Osteoblast (primary cell): ENCODE measurements at regions not wholly inside any gene's neighbourhood (a gene's known extent, or its start where the extent isn't known, plus 50 kb on each side); places are given as distances from the start of the nearest gene placed in this dataset.
"Not testable (repeated sequence)": the region's sequence is repeated elsewhere in the genome, so short reads cannot be mapped to it uniquely, and the experiment has no call there.

Experiments used
- DNase-seq: peaks from one replicate; pipeline ENCODE4 v3.0.0; 2011; ENCODE audit warnings: low spot score, mixed read lengths; ENCODE audit not compliant: insufficient read length; ENCODE audit errors: missing footprints
- H2AFZ ChIP-seq: 2 replicates; pipeline ENCODE4 v1.6.0; 2011; ENCODE audit warnings: mild to moderate bottlenecking, low read length
- H3K27ac ChIP-seq: 2 replicates; pipeline ENCODE4 v1.5.1; 2011; ENCODE audit warnings: mild to moderate bottlenecking, low read depth, low read length, moderate library complexity
- H3K27me3 ChIP-seq: 2 replicates; pipeline ENCODE4 v1.6.0; 2012; ENCODE audit warnings: mild to moderate bottlenecking, control low read depth, inconsistent platforms, low read length, moderate library complexity; ENCODE audit not compliant: insufficient read depth
- H3K36me3 ChIP-seq: 2 replicates; pipeline ENCODE4 v1.5.1; 2011; ENCODE audit warnings: mild to moderate bottlenecking, low read length, control low read depth, moderate library complexity; ENCODE audit not compliant: insufficient read depth
- H3K4me1 ChIP-seq: 2 replicates; pipeline ENCODE4 v1.5.1; 2011; ENCODE audit warnings: mild to moderate bottlenecking, low read length, control low read depth, moderate library complexity; ENCODE audit not compliant: insufficient read depth
- H3K4me2 ChIP-seq: 2 replicates; pipeline ENCODE4 v1.6.0; 2011; ENCODE audit warnings: mild to moderate bottlenecking, low read length; ENCODE audit not compliant: insufficient read depth
- H3K4me3 ChIP-seq: fragments of 200-600 bp; sonication (generic); 3 replicates; pipeline ENCODE4 v1.5.1; 2012; ENCODE audit warnings: mild to moderate bottlenecking, low read length, inconsistent platforms; ENCODE audit not compliant: insufficient read depth
- H3K79me2 ChIP-seq: 2 replicates; pipeline ENCODE4 v1.6.0; 2012; ENCODE audit warnings: mild to moderate bottlenecking, low read length, control low read depth, inconsistent platforms; ENCODE audit not compliant: insufficient read depth
- H3K9me3 ChIP-seq: 2 replicates; pipeline ENCODE4 v1.5.1; 2011; ENCODE audit warnings: low read depth, low read length, control low read depth
- H4K20me1 ChIP-seq: 2 replicates; pipeline ENCODE4 v1.6.0; 2012; ENCODE audit warnings: mild to moderate bottlenecking, low read length, control low read depth; ENCODE audit not compliant: insufficient read depth
- TF ChIP-seq, protein P1 (sequence below): IDR thresholded peaks from 2 replicates; pipeline ENCODE4 v1.5.1; 2011; ENCODE audit warnings: mild to moderate bottlenecking, low read depth, low read length, moderate library complexity; ENCODE audit errors: extremely low read depth

DNA sequence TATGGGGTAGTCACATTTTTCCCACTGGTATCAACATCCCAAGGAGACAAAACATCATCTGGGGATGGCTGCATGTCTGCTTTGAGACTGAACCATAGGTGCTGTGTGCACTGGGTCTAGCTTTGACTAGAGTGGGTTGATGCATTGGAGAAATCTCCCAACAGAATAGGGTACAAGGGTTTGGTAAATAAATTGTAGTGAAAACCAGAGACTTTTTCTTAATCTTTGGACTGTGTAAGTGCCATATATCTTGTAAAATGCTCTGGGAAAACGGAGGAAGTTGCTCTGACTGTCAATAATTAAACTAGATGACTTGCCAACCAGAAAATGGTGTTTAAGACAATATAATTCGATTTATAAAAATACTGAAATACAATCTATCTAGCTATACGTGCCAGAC, 1064.0 kb upstream of the SLIT2 start:
- Histone ChIP-seq H2AFZ (no peak overlapping the region), H3K36me3 (no peaks in the 10 kb centered on the region), H3K4me3 (no peak overlapping the region), H3K79me2 (no peaks in the 10 kb centered on the region), H3K27ac (no peak overlapping the region), H3K9me3 (no peaks in the 10 kb centered on the region), H3K4me2 (no peak overlapping the region), H4K20me1 (no peaks in the 10 kb centered on the region), H3K27me3 (no peaks in the 10 kb centered on the region), H3K4me1 (no peaks in the 10 kb centered on the region)
- no peak for DNase-seq
- TF ChIP-seq, protein P1, sequence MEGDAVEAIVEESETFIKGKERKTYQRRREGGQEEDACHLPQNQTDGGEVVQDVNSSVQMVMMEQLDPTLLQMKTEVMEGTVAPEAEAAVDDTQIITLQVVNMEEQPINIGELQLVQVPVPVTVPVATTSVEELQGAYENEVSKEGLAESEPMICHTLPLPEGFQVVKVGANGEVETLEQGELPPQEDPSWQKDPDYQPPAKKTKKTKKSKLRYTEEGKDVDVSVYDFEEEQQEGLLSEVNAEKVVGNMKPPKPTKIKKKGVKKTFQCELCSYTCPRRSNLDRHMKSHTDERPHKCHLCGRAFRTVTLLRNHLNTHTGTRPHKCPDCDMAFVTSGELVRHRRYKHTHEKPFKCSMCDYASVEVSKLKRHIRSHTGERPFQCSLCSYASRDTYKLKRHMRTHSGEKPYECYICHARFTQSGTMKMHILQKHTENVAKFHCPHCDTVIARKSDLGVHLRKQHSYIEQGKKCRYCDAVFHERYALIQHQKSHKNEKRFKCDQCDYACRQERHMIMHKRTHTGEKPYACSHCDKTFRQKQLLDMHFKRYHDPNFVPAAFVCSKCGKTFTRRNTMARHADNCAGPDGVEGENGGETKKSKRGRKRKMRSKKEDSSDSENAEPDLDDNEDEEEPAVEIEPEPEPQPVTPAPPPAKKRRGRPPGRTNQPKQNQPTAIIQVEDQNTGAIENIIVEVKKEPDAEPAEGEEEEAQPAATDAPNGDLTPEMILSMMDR: no peak

DNA sequence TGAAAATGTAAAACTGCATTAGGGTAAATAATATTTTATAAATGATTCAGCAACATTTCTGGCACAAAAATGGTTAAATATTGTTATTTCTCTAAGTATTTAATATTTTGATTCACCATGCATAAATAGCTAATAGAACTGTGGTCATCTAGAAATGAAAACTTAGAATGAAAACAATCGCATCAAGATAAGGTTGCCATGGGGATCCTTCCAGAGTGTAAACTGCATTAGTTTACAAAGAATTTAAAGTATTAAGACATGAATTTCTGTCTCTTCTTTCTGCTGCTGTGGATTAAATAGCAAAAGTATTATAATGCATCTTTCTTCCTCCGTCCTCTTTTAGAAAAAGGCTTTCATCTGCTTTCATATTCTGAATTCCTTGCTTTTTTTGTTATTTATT, 1064.6 kb upstream of the SLIT2 start:
- Histone ChIP-seq H3K4me2 (no peak overlapping the region), H3K27me3 (no peaks in the 10 kb centered on the region), H3K79me2 (no peaks in the 10 kb centered on the region), H3K27ac (no peak overlapping the region), H2AFZ (no peak overlapping the region), H3K36me3 (no peaks in the 10 kb centered on the region), H3K4me3 (no peak overlapping the region), H4K20me1 (no peaks in the 10 kb centered on the region), H3K9me3 (no peaks in the 10 kb centered on the region), H3K4me1 (no peaks in the 10 kb centered on the region)
- TF ChIP-seq, protein P1: no peak
- no peak for DNase-seq

DNA sequence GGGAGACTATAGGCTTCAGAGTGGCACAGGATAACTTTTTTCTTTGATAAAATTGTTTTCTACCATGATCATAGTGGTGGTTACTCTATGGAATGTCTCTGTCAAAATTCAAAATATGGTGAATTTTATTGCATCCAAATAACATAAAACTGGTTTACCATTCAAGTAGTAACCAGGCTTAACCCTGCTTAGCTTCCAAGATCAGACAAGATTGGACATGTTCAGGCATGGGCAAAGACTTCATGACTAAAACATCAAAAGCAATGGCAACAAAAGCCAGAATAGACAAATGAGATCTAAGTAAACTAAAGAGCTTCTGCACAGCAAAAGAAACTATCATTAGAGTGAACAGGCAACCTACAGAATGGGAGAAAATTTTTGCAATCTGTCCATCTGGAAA, 1070.1 kb upstream of the SLIT2 start:
- not testable (repeated sequence) for H3K4me1 ChIP-seq, H3K36me3 ChIP-seq, DNase-seq, H3K9me3 ChIP-seq, H4K20me1 ChIP-seq, H3K27ac ChIP-seq, H3K4me2 ChIP-seq, H3K79me2 ChIP-seq, H2AFZ ChIP-seq, H3K27me3 ChIP-seq, H3K4me3 ChIP-seq

DNA sequence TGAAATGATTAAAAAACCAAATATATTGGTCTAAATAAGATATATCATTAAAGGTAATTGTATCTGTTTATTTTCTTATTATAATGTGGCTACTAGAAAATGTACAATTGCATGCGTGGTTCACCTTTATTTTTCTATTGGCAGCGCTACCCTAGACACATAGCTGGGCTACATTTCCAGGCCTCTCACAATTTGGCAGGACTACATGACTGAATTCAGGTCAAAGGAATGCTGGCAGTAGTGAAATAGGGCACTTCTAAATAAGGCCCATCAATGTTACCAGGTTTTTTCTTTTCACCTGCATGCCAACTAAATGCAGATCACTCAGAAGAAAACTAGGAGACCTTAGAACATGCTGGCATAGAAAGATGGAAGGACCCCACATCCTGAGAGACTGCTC, 1072.9 kb upstream of the SLIT2 start:
- Histone ChIP-seq H3K27ac (no peak overlapping the region), H3K36me3 (no peaks in the 10 kb centered on the region), H3K79me2 (no peaks in the 10 kb centered on the region), H3K4me3 (no peak overlapping the region), H3K9me3 (no peaks in the 10 kb centered on the region), H3K4me1 (no peaks in the 10 kb centered on the region), H4K20me1 (no peaks in the 10 kb centered on the region), H3K27me3 (no peaks in the 10 kb centered on the region), H2AFZ (no peak overlapping the region), H3K4me2 (no peak overlapping the region)
- TF ChIP-seq, protein P1: no peak
- DNase-seq: no peak

DNA sequence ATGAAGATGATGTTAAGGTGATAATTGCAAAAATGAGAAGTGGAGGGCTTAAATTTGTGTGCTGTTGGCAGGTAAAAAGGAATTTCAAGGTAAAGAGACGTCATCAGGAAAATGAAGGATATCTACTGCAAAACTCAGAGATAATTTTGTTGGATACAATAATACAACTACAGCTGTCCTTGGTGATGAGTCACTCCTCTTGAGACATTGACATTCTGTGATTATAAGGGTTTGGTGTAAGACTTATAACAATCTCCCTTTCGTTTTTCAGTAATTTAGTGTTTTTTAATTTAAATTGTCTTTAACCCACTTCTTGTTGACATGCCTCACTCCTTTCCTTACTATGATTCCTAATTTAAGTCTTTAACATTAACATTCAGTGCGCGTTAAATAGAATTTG, 1074.1 kb upstream of the SLIT2 start:
- Histone ChIP-seq H3K27me3 (no peaks in the 10 kb centered on the region), H4K20me1 (no peaks in the 10 kb centered on the region), H3K36me3 (no peaks in the 10 kb centered on the region), H3K4me3 (no peak overlapping the region), H3K4me1 (no peaks in the 10 kb centered on the region), H2AFZ (no peak overlapping the region), H3K4me2 (no peak overlapping the region), H3K79me2 (no peaks in the 10 kb centered on the region), H3K27ac (no peak overlapping the region), H3K9me3 (no peaks in the 10 kb centered on the region)
- DNase-seq: no peak
- TF ChIP-seq, protein P1: no peak
